ENCODE measurements at regions not wholly inside any gene's neighbourhood (a gene's known extent, or its start where the extent isn't known, plus 50 kb on each side); places are given as distances from the start of the nearest gene placed in this dataset.
"Not testable (repeated sequence)": the region's sequence is repeated elsewhere in the genome, so short reads cannot be mapped to it uniquely, and the experiment has no call there.

DNA sequence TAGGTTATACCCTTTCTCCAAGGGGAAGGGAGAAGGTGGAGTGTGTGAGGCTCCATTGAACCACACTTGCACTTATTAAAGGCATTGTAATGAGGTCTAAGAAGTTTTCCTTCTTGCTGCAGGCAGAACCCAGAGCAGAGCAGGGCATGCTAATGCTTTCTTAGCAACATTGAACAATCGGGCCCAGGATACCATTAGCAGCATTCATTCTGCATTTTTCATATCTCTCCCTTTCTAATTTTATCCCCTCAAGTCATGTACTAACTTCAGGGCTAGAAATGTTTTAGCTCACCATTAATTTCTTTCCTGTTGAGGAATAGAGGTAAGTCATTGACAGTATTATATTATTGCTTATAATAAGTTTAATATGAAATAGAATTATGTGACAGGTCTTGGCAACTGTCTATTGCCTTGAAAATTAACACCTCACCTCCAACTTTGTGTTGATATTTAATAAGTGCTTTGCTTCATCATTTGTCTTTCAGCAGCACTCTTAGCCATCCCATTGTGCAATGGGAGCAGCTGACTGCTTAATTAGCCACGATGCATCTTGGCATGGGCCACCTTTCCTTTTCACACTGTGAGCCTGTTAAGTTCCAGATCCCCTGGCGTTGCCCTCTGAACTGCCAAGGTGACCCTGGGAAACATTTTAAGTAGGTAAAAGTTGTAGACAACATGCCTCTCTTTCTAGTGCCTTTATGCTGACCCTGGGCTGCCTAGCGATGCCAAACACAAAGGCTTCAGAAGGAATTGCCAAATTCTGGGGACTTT lies 300.8 kb upstream of the MEX3C start:
- H3K36me3 Mint-ChIP-seq (ENCODE audit: low read depth): no peaks in the 10 kb centered on the region
- intact Hi-C loops (cut with micrococcal nuclease): no loop called here
- POLR2A ChIA-PET: no interaction called here

DNA sequence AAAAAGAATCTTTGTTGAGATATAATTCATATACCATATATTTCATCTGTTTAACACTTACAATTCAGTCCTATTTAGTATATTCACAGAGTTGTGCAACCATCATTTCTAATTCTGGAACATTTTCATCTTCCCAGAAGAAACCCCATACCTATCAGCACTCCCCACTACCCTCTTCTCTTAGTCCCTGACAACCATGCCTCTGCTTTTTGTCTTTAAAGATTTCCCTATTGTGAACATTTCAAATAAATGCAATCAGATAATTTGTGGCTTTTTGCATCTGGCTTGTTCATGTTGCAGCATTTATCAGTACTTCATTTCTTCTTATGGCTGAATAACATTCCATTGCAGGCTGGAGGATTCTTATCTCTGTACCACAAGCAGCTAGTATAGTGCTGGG lies 305.9 kb upstream of the MEX3C start:
- H3K27ac Mint-ChIP-seq: no peak overlapping the region
- POLR2A ChIA-PET: no interaction called here
- no peak for DNase-seq
- H3K27me3 Mint-ChIP-seq: no peaks in the 10 kb centered on the region
- CTCF ChIA-PET: no interaction called here
- intact Hi-C loops (cut with micrococcal nuclease): no loop called here
- no peak overlapping the region for H3K4me3 Mint-ChIP-seq
- H3K9me3 Mint-ChIP-seq: peaks cover 5% of the 10 kb centered on the region
- no peak for ATAC-seq (ENCODE audit: low read depth)
- TF ChIP-seq CTCF (IDR thresholded peaks at IDR 0.05): no peak
- H3K4me1 Mint-ChIP-seq: no peaks in the 10 kb centered on the region
- no peaks in the 10 kb centered on the region for H3K36me3 Mint-ChIP-seq (ENCODE audit: low read depth)

More for the DNA sequence above, 300.8 kb upstream of the MEX3C start:
- ATAC-seq (ENCODE audit: low read depth) (no peak), DNase-seq (no peak)
- Mint-ChIP-seq H3K27me3 (peaks cover 6% of the 10 kb centered on the region), H3K4me1 (no peaks in the 10 kb centered on the region), H3K27ac (no peak overlapping the region), H3K4me3 (no peak overlapping the region), H3K9me3 (no peaks in the 10 kb centered on the region)
- CTCF ChIA-PET: no interaction called here
- no peak for TF ChIP-seq CTCF (IDR thresholded peaks at IDR 0.05)

GRCh38 chr18:51506811-51507210 lies 309.3 kb upstream of the MEX3C start:
- no peak for DNase-seq
- Mint-ChIP-seq H3K27me3 (no peaks in the 10 kb centered on the region), H3K4me1 (no peaks in the 10 kb centered on the region), H3K36me3 (ENCODE audit: low read depth) (no peaks in the 10 kb centered on the region), H3K27ac (no peak overlapping the region), H3K9me3 (peaks cover 8% of the 10 kb centered on the region), H3K4me3 (no peak overlapping the region)
- intact Hi-C loops (cut with micrococcal nuclease): no loop called here
- TF ChIP-seq CTCF (IDR thresholded peaks at IDR 0.05): no peak
- POLR2A ChIA-PET: no interaction called here
- CTCF ChIA-PET: no interaction called here
- ATAC-seq (ENCODE audit: low read depth): no peak

DNA sequence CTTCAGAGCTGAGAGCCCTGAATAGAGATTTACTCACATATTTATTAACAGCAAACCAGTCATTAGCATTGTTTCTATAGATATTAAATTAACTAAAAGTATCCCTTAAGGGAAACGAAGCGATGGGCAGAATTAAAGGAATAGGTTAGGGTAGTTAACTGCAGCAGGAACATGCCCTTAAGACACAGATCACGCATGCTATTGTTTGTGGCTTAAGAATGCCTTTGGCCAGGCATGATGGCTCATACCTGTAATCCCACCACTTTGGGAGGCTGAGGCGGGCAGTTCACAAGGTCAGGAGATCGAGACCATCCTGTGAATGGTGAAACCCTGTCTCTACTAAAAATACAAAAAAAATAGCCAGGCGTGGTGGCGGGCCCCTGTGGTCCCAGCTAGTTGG lies 310.9 kb upstream of the MEX3C start:
- not testable (repeated sequence) for H3K4me1 Mint-ChIP-seq

GRCh38 chr18:51510020-51510419 lies 312.5 kb upstream of the MEX3C start:
- CTCF ChIA-PET: no interaction called here
- H3K27me3 Mint-ChIP-seq: no peaks in the 10 kb centered on the region
- H3K36me3 Mint-ChIP-seq (ENCODE audit: low read depth): no peaks in the 10 kb centered on the region
- peaks cover 8% of the 10 kb centered on the region for H3K9me3 Mint-ChIP-seq
- no peak overlapping the region for H3K4me3 Mint-ChIP-seq
- intact Hi-C loops (cut with micrococcal nuclease): no loop called here
- no peak for TF ChIP-seq CTCF (IDR thresholded peaks at IDR 0.05)
- no peaks in the 10 kb centered on the region for H3K4me1 Mint-ChIP-seq
- H3K27ac Mint-ChIP-seq: no peak overlapping the region
- POLR2A ChIA-PET: no interaction called here
- DNase-seq (no peak), ATAC-seq (ENCODE audit: low read depth) (no peak)

More for the DNA sequence above, 310.9 kb upstream of the MEX3C start:
- H3K9me3 Mint-ChIP-seq; H3K27ac Mint-ChIP-seq; DNase-seq; H3K4me3 Mint-ChIP-seq; H3K27me3 Mint-ChIP-seq; H3K36me3 Mint-ChIP-seq (ENCODE audit: low read depth); POLR2A ChIA-PET; ATAC-seq (ENCODE audit: low read depth); CTCF ChIA-PET; intact Hi-C loops (cut with micrococcal nuclease): not testable (repeated sequence)

DNA sequence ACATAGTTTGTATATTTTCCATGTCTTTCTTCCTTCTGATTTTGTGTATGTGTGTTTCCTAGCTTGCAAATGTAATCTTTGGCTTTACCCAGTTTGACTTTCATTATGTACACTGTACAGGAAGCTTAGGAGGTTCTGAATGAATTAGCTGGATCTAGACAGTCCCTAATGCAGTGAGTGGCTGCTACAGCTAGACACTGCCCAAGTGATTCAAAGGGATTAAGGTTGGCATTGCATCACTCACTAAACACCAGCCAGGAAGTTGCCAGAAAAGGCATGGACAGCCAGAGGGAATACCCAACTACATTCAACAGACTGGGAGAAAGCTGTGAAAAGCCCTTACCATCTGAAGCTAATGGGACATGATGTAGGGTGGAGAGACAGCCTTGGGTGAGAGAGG lies 316.0 kb upstream of the MEX3C start:
- no peaks in the 10 kb centered on the region for H3K4me1 Mint-ChIP-seq
- ChIA-PET POLR2A (no interaction called here), CTCF (no interaction called here)
- H3K27me3 Mint-ChIP-seq: no peaks in the 10 kb centered on the region
- intact Hi-C loops (cut with micrococcal nuclease): no loop called here
- no peaks in the 10 kb centered on the region for H3K36me3 Mint-ChIP-seq (ENCODE audit: low read depth)
- TF ChIP-seq CTCF (IDR thresholded peaks at IDR 0.05): no peak
- ATAC-seq (ENCODE audit: low read depth) (no peak), DNase-seq (no peak)
- H3K4me3 Mint-ChIP-seq: no peak overlapping the region
- H3K27ac Mint-ChIP-seq: no peak overlapping the region
- peaks cover 5% of the 10 kb centered on the region for H3K9me3 Mint-ChIP-seq

All from activated B cell treated with CpG ODN at 0.5 μM for 24 hours (primary cell).